Esophagus (tissue), 2 donors: ENCODE measurements at regions not wholly inside any gene's neighbourhood (a gene's known extent, or its start where the extent isn't known, plus 50 kb on each side); places are given as distances from the start of the nearest gene placed in this dataset.

Source experiments
- H3K27ac ChIP-seq, 2 donors: one replicate each; pipeline ENCODE4 v1.5.1; 2013; ENCODE audit warnings: low read depth in 2 of 2, mild to moderate bottlenecking in 2 of 2, inconsistent platforms in 1 of 2, low read length in 1 of 2, moderate library complexity in 1 of 2
- H3K27me3 ChIP-seq, 2 donors: one replicate each; pipeline ENCODE4 v1.6.1; 2013; ENCODE audit warnings: low read length in 2 of 2, control low read depth in 1 of 2, mild to moderate bottlenecking in 1 of 2; ENCODE audit not compliant: insufficient read depth in 2 of 2, control insufficient read depth in 1 of 2
- H3K36me3 ChIP-seq, 2 donors: one replicate each; pipeline ENCODE4 v1.6.1; 2013; ENCODE audit warnings: low read length in 1 of 2; ENCODE audit not compliant: control insufficient read depth in 2 of 2, insufficient read depth in 2 of 2
- H3K4me1 ChIP-seq, 2 donors: one replicate each; pipeline ENCODE4 v1.6.1; 2013; ENCODE audit warnings: low read length in 1 of 2; ENCODE audit not compliant: control insufficient read depth in 2 of 2, insufficient read depth in 2 of 2
- H3K4me3 ChIP-seq, 2 donors: one replicate each; pipeline ENCODE4 v1.5.1; 2013; ENCODE audit warnings: low read length in 2 of 2, mild to moderate bottlenecking in 2 of 2, low read depth in 1 of 2, moderate library complexity in 1 of 2
- H3K9me3 ChIP-seq, 2 donors: one replicate each; pipeline ENCODE4 v1.6.1; 2013; ENCODE audit warnings: mild to moderate bottlenecking in 2 of 2, low read depth in 1 of 2, low read length in 1 of 2, moderate library complexity in 1 of 2; ENCODE audit not compliant: control insufficient read depth in 2 of 2, insufficient read depth in 1 of 2
- WGBS, 2 donors: extraction: QIAGEN DNeasy Blood & Tissue Kit; methylation state at CpG; one replicate each; pipeline ENCODE4 v1.1.7; 2013; 5-methylcytosine and 5-hydroxymethylcytosine counted together
- donor health status: healthy with polysubstance abuse.
- donor health status: Bipolar disorder and iron deficiency.

- no peak overlapping the region for H3K4me3 ChIP-seq
- H3K9me3 ChIP-seq, result peaks cover 5 to 6% of the 10 kb centered on the region in 2 donors
- H3K27me3 ChIP-seq, result no peaks in the 10 kb centered on the region
- H3K27ac ChIP-seq, result no peak overlapping the region
- WGBS, 2 donors, result 63 to 68% methylated on average over 4 of the region's 4 CpGs
- no peaks in the 10 kb centered on the region for H3K36me3 ChIP-seq
- H3K4me1 ChIP-seq, result no peaks in the 10 kb centered on the region
Observed at GRCh38 chr6:166056637-166057036, 111.0 kb downstream of the TBXT start.

DNA sequence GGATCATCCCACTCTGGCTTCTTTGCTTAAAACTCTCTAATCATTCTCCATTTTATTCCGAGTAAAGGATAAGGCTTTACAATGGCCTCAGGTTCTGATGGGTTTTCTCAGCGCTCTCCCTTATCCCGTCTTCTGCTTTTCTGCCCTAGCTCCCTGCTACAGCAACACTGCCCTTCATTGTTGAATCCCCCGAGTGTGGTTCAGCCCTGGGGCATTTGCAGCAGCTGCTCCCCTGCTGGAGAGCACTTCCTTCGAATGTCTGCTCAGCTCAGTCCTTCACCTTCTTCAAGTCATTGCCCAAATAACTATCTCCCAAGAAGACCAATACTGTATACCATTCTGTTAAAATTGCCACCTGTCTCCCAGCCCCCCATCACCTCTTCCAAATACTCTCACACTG, 111.8 kb downstream of the TBXT start:
- H3K27me3 ChIP-seq, result no peaks in the 10 kb centered on the region
- H3K36me3 ChIP-seq, result no peaks in the 10 kb centered on the region
- no peak overlapping the region for H3K27ac ChIP-seq
- H3K9me3 ChIP-seq, result peaks cover 0 to 4% of the 10 kb centered on the region in 2 donors
- no peaks in the 10 kb centered on the region for H3K4me1 ChIP-seq
- 74 to 75% methylated on average over 5 of the region's 5 CpGs for WGBS, 2 donors
- no peak overlapping the region for H3K4me3 ChIP-seq

DNA sequence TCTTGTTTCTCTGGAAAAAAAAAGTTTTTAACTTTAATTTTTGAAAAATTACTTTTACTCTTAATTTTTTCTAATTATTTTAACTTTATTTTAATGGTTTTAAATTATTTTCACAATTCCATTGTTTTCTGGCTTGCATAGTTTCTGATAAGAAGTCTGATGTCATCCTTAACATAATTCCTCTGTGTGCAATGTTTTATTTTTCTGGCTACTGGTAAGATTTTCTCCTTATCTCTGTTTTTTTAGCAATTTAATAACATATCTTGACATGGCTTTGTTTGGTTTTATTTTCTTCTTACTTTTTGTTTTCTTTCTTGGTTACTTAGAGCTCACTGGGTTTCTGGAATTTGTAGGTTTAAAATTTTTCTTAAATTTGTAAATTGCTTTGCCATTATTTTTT, 114.8 kb downstream of the TBXT start:
- no peaks in the 10 kb centered on the region for H3K36me3 ChIP-seq
- H3K9me3 ChIP-seq, result peaks cover 0 to 4% of the 10 kb centered on the region in 2 donors
- H3K4me3 ChIP-seq, result no peak overlapping the region
- H3K27me3 ChIP-seq, result no peaks in the 10 kb centered on the region
- no peak overlapping the region for H3K27ac ChIP-seq
- H3K4me1 ChIP-seq, result no peaks in the 10 kb centered on the region

DNA sequence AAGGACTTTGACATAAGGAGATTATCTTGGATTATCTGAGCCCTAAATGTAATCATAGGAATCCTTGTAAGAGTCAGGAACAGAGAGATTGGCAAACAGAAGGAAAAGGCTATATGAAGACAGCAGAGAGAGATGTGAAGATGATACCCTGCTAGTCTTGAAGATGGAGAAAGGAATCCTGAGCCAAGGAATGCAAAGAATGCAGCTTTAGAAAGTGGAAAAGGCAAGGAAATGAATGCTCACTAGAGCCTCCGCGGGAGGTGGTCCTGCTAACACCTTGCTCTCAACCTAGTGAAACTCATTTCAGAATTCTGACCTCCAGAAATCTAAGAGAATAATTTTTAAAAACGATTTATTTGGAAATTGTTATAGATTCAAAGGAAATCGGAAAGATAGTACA, 117.1 kb downstream of the TBXT start:
- no peak overlapping the region for H3K4me3 ChIP-seq
- peaks cover 0 to 4% of the 10 kb centered on the region in 2 donors for H3K9me3 ChIP-seq
- H3K4me1 ChIP-seq, result no peaks in the 10 kb centered on the region
- H3K27ac ChIP-seq, result no peak overlapping the region
- no peaks in the 10 kb centered on the region for H3K36me3 ChIP-seq
- H3K27me3 ChIP-seq, result no peaks in the 10 kb centered on the region
- WGBS, 2 donors, result 66 to 72% methylated on average over 4 of the region's 4 CpGs

- H3K27me3 ChIP-seq, result no peaks in the 10 kb centered on the region
- no peaks in the 10 kb centered on the region for H3K36me3 ChIP-seq
- H3K4me3 ChIP-seq, result no peak overlapping the region
- H3K4me1 ChIP-seq, result no peaks in the 10 kb centered on the region
- H3K9me3 ChIP-seq, result no peaks in the 10 kb centered on the region
- WGBS, 2 donors, result 76 to 82% methylated on average over 1 of the region's 1 CpG
- no peak overlapping the region for H3K27ac ChIP-seq
Observed at GRCh38 chr6:166046982-166047381, 120.7 kb downstream of the TBXT start.

DNA sequence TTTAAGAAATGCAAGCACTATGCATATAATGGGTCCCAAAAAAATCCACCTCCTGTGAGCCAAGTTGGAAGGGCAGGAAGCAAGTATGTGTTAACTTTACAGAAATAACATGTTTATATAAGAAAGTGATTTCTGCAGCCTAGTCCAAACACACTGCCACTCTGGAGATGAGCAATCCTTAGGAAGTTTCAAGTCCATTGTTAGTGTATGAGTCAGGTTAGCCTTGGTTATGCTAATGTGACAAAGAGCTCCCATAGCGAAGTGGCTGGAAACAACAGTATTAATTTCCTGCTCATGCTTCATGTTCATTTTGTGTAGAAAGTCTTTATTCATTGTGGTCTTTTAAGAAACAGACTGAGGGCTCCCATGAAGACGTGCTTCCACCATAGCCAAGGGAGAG, 121.4 kb downstream of the TBXT start:
- WGBS, 2 donors, result 46 to 47% methylated on average over 2 of the region's 2 CpGs
- no peaks in the 10 kb centered on the region for H3K9me3 ChIP-seq
- H3K36me3 ChIP-seq, result no peaks in the 10 kb centered on the region
- no peak overlapping the region for H3K4me3 ChIP-seq
- no peak overlapping the region for H3K27ac ChIP-seq
- no peaks in the 10 kb centered on the region for H3K27me3 ChIP-seq
- no peaks in the 10 kb centered on the region for H3K4me1 ChIP-seq

DNA sequence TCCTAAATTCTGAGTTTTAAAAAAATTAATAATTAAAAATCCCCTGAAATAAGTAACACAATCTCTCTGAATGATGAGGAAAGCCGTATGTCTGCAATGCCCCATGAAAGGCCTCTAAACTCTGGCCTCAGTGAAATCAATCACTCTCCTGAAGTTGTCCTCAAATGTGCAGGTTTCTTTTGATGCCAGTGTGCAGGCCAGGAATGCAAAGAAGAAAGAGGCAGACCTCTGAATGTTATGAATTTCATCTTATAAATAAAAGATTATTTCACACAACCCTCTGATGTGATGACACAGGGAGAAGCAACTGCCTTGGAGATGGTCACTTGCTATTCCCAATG, 121.8 kb downstream of the TBXT start:
- no peak overlapping the region for H3K4me3 ChIP-seq
- no peaks in the 10 kb centered on the region for H3K4me1 ChIP-seq
- H3K27ac ChIP-seq, result no peak overlapping the region
- 29 to 47% methylated on average over 1 of the region's 1 CpG for WGBS, 2 donors
- H3K36me3 ChIP-seq, result no peaks in the 10 kb centered on the region
- H3K9me3 ChIP-seq, result no peaks in the 10 kb centered on the region
- H3K27me3 ChIP-seq, result no peaks in the 10 kb centered on the region

DNA sequence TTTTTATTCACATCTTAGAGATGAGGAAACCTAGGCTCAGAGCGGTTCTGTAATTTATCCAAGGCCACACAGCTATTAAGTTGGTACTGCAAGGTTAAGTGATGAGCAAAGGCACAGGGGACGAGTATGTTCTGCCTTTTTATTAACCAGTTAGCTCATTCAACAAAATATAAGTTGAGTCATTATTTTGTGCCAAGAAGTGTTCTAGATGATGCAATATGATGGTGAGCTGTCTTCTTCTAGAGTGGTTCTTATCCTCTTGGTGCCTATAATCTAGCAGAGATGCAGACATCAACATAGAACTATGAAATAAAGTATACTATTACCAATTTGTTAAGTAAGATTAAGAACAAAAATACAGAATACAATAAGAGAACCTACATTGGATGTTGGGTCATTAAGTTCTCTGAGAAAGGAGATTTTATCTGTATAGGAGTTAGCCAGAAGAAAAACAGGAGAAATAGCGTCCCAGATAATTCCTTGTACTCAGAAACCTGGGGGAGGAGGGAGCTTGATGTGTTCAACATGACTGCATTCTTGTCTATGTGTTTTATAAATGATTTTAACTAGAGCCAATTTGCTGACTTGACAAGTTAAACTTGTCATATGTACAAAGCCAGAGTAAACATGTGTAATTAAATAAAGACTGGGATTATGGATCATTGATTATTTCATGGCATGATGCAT, 122.3 kb downstream of the TBXT start:
- H3K4me1 ChIP-seq, result no peaks in the 10 kb centered on the region
- no peaks in the 10 kb centered on the region for H3K27me3 ChIP-seq
- WGBS, 2 donors, result 61 to 71% methylated on average over 3 of the region's 3 CpGs
- no peak overlapping the region for H3K4me3 ChIP-seq
- no peaks in the 10 kb centered on the region for H3K36me3 ChIP-seq
- no peaks in the 10 kb centered on the region for H3K9me3 ChIP-seq
- no peak overlapping the region for H3K27ac ChIP-seq

DNA sequence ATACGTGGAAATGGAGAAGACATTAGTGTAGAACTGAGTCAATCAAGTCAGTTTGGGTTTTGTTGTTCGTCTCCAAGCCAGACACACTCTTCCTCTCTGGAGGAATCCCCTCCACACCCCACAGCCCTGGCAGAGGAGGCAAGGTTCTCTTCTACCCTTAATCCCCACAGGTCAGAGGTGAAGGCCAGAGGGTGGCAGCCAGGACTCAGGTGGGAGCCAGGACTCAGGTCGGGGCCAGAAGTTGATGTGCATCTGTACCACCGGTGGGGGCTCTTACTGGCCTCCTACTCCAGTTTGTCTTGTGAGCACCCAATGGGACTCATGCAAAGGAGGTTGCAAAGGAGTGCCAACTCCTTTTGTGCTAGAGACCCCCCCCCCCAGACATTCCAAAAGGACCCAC, 126.4 kb downstream of the TBXT start:
- H3K4me3 ChIP-seq, result no peak overlapping the region
- 79 to 82% methylated on average over 4 of the region's 4 CpGs for WGBS, 2 donors
- H3K36me3 ChIP-seq, result no peaks in the 10 kb centered on the region
- no peaks in the 10 kb centered on the region for H3K9me3 ChIP-seq
- H3K4me1 ChIP-seq, result no peaks in the 10 kb centered on the region
- H3K27me3 ChIP-seq, result no peaks in the 10 kb centered on the region
- H3K27ac ChIP-seq, result no peak overlapping the region

DNA sequence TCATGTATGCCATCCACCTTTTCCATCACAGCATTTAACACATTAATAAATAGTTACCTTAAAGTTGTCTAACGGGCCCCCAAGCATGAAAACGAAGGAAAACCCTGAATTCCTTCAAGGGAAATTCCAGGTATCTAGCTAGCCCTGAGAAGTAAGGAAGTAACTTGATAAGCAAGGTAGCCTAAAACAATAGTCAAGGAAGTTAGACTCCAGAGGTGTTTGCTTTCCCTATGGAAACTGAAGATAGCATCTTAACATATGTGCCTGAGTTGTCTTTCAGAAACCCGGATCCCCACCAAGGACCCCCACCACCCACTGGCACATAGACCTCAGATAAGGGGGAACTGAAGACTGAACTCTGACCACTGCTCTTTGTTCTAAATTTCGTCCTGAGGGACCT, 127.4 kb downstream of the TBXT start:
- H3K9me3 ChIP-seq, result no peaks in the 10 kb centered on the region
- no peak overlapping the region for H3K27ac ChIP-seq
- WGBS, 2 donors, result 37 to 44% methylated on average over 4 of the region's 4 CpGs

More for the DNA sequence above, 127.4 kb downstream of the TBXT start:
- no peak overlapping the region for H3K4me3 ChIP-seq
- H3K4me1 ChIP-seq, result no peaks in the 10 kb centered on the region
- no peaks in the 10 kb centered on the region for H3K36me3 ChIP-seq
- no peaks in the 10 kb centered on the region for H3K27me3 ChIP-seq
